ENCODE measurements at regions not wholly inside any gene's neighbourhood (a gene's known extent, or its start where the extent isn't known, plus 50 kb on each side); places are given as distances from the start of the nearest gene placed in this dataset.
"Not testable (repeated sequence)": the region's sequence is repeated elsewhere in the genome, so short reads cannot be mapped to it uniquely, and the experiment has no call there.

DNA sequence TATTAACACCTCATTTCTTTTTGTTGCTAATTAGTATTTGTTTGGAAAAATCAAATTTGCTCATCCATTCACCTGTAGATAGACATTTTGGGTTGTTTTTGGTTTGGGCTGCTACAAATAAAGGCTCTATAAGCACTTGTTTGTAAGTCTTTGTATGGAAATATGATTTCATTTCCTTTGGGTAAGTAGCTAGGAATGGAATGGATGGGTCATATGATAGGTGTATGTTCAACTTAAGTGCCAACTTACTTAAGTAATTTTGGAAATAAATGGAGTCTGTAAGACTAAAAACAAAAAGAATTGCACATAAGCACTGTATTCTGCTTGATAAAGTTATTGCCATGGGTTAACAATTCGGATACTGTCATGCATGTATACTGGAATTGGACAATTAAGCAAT is 157.7 kb upstream of the NAMPT start:
- CTCF ChIA-PET, result no interaction called here
- no peak overlapping the region for H3K27ac ChIP-seq (ENCODE audit: low read depth, low read length)
- H3K4me3 ChIP-seq (ENCODE audit: low read depth, low read length), result no peak overlapping the region
- TF ChIP-seq, protein P1, sequence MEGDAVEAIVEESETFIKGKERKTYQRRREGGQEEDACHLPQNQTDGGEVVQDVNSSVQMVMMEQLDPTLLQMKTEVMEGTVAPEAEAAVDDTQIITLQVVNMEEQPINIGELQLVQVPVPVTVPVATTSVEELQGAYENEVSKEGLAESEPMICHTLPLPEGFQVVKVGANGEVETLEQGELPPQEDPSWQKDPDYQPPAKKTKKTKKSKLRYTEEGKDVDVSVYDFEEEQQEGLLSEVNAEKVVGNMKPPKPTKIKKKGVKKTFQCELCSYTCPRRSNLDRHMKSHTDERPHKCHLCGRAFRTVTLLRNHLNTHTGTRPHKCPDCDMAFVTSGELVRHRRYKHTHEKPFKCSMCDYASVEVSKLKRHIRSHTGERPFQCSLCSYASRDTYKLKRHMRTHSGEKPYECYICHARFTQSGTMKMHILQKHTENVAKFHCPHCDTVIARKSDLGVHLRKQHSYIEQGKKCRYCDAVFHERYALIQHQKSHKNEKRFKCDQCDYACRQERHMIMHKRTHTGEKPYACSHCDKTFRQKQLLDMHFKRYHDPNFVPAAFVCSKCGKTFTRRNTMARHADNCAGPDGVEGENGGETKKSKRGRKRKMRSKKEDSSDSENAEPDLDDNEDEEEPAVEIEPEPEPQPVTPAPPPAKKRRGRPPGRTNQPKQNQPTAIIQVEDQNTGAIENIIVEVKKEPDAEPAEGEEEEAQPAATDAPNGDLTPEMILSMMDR (IDR thresholded peaks at IDR 0.05; ENCODE audit: low read depth, low read length), result no peak
- H3K9me3 ChIP-seq (ENCODE audit: control insufficient read depth, insufficient read depth, low read length), result no peaks in the 10 kb centered on the region
- POLR2A ChIA-PET, result no interaction called here
- H3K27me3 ChIP-seq (ENCODE audit: control insufficient read depth, insufficient read depth, low read length), result no peaks in the 10 kb centered on the region
- DNase-seq (ENCODE audit: low read depth, low spot score), result no peak

DNA sequence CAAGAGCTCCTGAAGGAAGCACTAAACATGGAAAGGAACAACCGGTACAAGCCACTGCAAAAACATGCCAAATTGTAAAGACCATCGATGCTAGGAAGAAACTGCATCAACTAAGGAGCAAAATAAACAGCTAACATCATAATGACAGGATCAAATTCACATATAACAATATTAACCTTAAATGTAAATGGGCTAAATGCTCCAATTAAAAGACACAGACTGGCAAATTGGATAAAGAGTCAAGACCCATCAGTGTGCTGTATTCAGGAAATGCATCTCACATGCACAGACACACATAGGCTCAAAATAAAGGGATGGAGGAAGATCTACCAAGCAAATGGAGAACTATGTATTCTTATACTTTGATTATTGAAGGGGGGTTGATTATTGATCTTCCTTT is 156.6 kb upstream of the NAMPT start:
- H3K9me3 ChIP-seq (ENCODE audit: control insufficient read depth, insufficient read depth, low read length); DNase-seq (ENCODE audit: low read depth, low spot score); H3K27ac ChIP-seq (ENCODE audit: low read depth, low read length); H3K4me3 ChIP-seq (ENCODE audit: low read depth, low read length); POLR2A ChIA-PET; H3K27me3 ChIP-seq (ENCODE audit: control insufficient read depth, insufficient read depth, low read length): not testable (repeated sequence)
- CTCF ChIA-PET, result interaction anchor here (1.0 kb wide), 1 partner anchor 21 kb away, joined by 3 read pairs; no protein-coding TSS in a partner anchor

DNA sequence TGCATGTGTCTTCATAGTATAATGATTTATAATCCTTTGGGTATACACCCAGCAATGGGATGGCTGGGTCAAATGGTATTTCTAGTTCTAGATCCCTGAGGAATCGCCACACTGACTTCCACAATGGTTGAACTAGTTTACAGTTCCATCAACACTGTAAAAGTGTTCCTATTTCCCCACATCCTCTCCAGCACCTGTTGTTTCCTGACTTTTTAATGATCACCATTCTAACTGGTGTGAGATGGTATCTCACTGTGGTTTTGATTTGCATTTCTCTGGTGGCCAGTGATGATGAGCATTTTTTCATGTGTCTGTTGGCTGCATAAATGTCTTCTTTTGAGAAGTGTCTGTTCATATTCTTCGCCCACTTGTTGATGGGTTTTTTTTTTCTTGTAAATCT is 152.2 kb upstream of the NAMPT start:
- POLR2A ChIA-PET; H3K27ac ChIP-seq (ENCODE audit: low read depth, low read length); DNase-seq (ENCODE audit: low read depth, low spot score); H3K4me3 ChIP-seq (ENCODE audit: low read depth, low read length); CTCF ChIA-PET; H3K9me3 ChIP-seq (ENCODE audit: control insufficient read depth, insufficient read depth, low read length); H3K27me3 ChIP-seq (ENCODE audit: control insufficient read depth, insufficient read depth, low read length): not testable (repeated sequence)

DNA sequence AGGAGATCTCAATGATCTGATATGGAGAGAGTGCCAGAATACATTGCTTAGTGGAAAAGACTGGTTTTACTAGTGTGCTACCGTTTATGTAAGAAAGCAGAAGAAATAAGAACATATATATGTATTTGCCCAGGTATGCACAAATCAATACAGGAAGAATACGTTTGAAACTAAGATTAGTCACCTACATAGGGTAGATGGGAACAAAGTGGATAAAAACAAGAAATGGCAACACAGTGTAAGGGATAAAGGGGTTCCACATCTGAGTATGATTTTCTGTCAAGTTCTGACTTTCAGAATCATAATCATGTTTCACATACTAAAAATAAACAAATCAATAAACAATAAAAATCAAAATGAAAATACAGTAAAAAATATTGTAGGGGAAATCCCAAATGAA is 148.6 kb upstream of the NAMPT start:
- ChIA-PET CTCF (no interaction called here), POLR2A (no interaction called here)
- DNase-seq (ENCODE audit: low read depth, low spot score), result no peak
- H3K27ac ChIP-seq (ENCODE audit: low read depth, low read length), result no peak overlapping the region
- no peaks in the 10 kb centered on the region for H3K9me3 ChIP-seq (ENCODE audit: control insufficient read depth, insufficient read depth, low read length)
- H3K4me3 ChIP-seq (ENCODE audit: low read depth, low read length), result no peak overlapping the region
- no peaks in the 10 kb centered on the region for H3K27me3 ChIP-seq (ENCODE audit: control insufficient read depth, insufficient read depth, low read length)
- TF ChIP-seq, protein P1 (IDR thresholded peaks at IDR 0.05; ENCODE audit: low read depth, low read length), result no peak

DNA sequence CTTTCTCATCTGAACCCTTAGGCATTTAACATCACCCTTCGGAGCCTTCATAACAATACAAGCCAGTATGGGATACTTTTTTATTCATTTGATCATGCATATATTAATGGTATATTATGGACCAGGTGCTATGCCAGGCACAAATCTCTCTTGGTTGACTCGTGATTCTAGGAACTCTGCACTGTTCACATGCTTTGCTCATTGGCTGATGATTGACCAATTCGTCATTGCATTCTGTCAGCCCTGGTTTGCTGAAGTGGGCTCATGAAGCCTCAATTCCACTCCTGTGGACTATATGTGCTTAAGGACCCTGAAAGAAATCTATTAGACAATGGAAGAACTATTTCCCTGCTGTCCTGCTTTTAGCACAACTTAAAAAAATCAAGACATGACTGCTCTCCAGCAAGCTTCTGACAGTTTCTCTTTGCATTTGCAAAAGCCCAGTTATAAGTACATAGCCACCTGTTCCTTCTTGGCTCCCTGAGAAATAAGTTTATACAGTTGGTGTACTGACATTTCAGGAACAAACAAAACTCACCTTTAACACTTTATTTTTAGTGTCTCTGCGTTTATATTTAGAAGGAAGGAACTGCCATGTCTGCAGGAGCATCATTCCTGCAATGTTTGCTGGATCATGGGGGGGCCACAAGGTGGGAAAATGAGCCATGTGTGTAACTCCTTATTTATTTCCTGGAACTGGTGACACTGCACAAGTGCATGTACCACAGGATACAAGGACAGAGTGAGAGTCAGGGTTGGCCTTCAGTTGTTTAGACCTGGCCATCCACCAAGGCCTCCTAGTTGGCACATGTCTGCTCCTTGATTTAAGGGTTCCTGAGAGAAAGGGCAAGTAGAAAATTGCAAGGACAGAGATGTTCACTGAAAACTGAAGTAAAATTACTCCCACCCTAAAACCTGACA is 146.0 kb upstream of the NAMPT start:
- H3K4me3 ChIP-seq (ENCODE audit: low read depth, low read length), result no peak overlapping the region
- no peaks in the 10 kb centered on the region for H3K9me3 ChIP-seq (ENCODE audit: control insufficient read depth, insufficient read depth, low read length)
- H3K27ac ChIP-seq (ENCODE audit: low read depth, low read length), result no peak overlapping the region
- ChIA-PET POLR2A (no interaction called here), CTCF (no interaction called here)
- no peak for DNase-seq (ENCODE audit: low read depth, low spot score)
- H3K27me3 ChIP-seq (ENCODE audit: control insufficient read depth, insufficient read depth, low read length), result no peaks in the 10 kb centered on the region
- TF ChIP-seq, protein P1 (IDR thresholded peaks at IDR 0.05; ENCODE audit: low read depth, low read length), result no peak

DNA sequence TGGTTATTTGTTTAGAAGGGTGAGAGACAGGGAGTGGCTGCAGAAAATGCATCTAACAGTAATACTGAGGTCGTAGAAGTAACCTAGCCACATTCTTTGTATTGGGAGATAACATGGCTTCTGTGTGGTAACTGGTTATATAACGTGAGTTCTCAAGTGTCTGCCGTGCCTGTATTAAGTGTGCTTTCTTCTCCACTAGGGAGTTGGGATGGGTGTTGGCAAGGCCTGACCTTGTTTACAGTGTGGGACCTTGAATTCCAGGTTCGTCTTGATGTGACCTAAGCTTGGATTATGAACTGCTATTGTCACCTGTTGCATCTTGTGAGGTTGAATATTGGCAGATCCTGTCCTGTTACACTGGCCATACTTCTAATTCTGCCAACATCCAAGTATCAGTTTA is 145.3 kb upstream of the NAMPT start:
- Histone ChIP-seq H3K9me3 (ENCODE audit: control insufficient read depth, insufficient read depth, low read length) (no peaks in the 10 kb centered on the region), H3K4me3 (ENCODE audit: low read depth, low read length) (no peak overlapping the region), H3K27ac (ENCODE audit: low read depth, low read length) (no peak overlapping the region), H3K27me3 (ENCODE audit: control insufficient read depth, insufficient read depth, low read length) (no peaks in the 10 kb centered on the region)
- TF ChIP-seq, protein P1 (IDR thresholded peaks at IDR 0.05; ENCODE audit: low read depth, low read length), result no peak
- POLR2A ChIA-PET, result no interaction called here
- no peak for DNase-seq (ENCODE audit: low read depth, low spot score)
- CTCF ChIA-PET, result no interaction called here

Measured in AG04450 (cell line).